OCI-LY7 (cell line): ENCODE measurements at regions not wholly inside any gene's neighbourhood (a gene's known extent, or its start where the extent isn't known, plus 50 kb on each side); places are given as distances from the start of the nearest gene placed in this dataset.
A peak's percentile ranks its signal among the peaks of the same experiment; 100 is the strongest.
"Not testable (repeated sequence)": the region's sequence is repeated elsewhere in the genome, so short reads cannot be mapped to it uniquely, and the experiment has no call there.

Source experiments
- BruUV-seq: library from RNA; stranded (reverse); fragments of 400-500 nt; replicated peaks from 2 replicates; lab custom pipeline; 2021; lab: Mats Ljungman, UMichigan
- CTCF ChIA-PET: fragments of 300-600 bp; sonication (Branson Sonifier 250); formaldehyde crosslinking; loops from one replicate; lab custom pipeline; 2022; ENCODE audit warnings: antibody characterized with exemption; ENCODE audit not compliant: unreplicated experiment; lab: Charles Lee
- POLR2A ChIA-PET: fragments of 300-600 bp; sonication (Branson Sonifier 250); formaldehyde crosslinking; loops from one replicate; lab custom pipeline; 2022; ENCODE audit warnings: antibody characterized with exemption; lab: Charles Lee
- DNase-seq: peaks from one replicate; pipeline ENCODE4 v3.0.0-alpha.2; 2015; ENCODE audit warnings: low spot score
- H2AFZ ChIP-seq: fragments of 200-600 bp; sonication (generic), shearing (Covaris generic); 2 replicates; pipeline ENCODE4 v1.6.1; 2014; ENCODE audit warnings: mild to moderate bottlenecking, antibody characterized with exemption, low read length, moderate library complexity
- H3K27ac ChIP-seq: fragments of 200-600 bp; sonication (generic); 2 replicates; pipeline ENCODE4 v1.5.1; 2014; ENCODE audit warnings: mixed run types, low read depth, mild to moderate bottlenecking, moderate library complexity, low read length, inconsistent platforms; ENCODE audit not compliant: poor library complexity, severe bottlenecking
- H3K36me3 ChIP-seq: fragments of 200-600 bp; sonication (generic); 2 replicates; pipeline ENCODE4 v1.6.1; 2014; ENCODE audit warnings: mild to moderate bottlenecking, antibody characterized with exemption, low read length, moderate library complexity, mixed read lengths; ENCODE audit not compliant: insufficient read depth
- H3K4me1 ChIP-seq: fragments of 200-600 bp; sonication (generic); 2 replicates; pipeline ENCODE4 v1.5.1; 2014; ENCODE audit warnings: mild to moderate bottlenecking, low read length; ENCODE audit not compliant: insufficient read depth, poor library complexity, severe bottlenecking
- H3K4me2 ChIP-seq: fragments of 200-600 bp; sonication (generic); 2 replicates; pipeline ENCODE4 v1.6.1; 2014; ENCODE audit warnings: mild to moderate bottlenecking, low read length
- H3K4me3 ChIP-seq: fragments of 200-600 bp; sonication (generic); 2 replicates; pipeline ENCODE4 v1.5.1; 2014; ENCODE audit warnings: mild to moderate bottlenecking, low read depth, low read length; ENCODE audit not compliant: poor library complexity, severe bottlenecking
- H3K79me2 ChIP-seq: fragments of 200-600 bp; sonication (generic); 2 replicates; pipeline ENCODE4 v1.6.1; 2016; ENCODE audit warnings: low read depth, mild to moderate bottlenecking, low read length, moderate library complexity, mixed read lengths; ENCODE audit not compliant: insufficient read depth
- H3K9me2 ChIP-seq: fragments of 200-600 bp; sonication (generic); 2 replicates; pipeline ENCODE4 v1.6.1; 2016; ENCODE audit warnings: mild to moderate bottlenecking, low read length, mixed read lengths; ENCODE audit not compliant: insufficient read depth
- H3K9me3 ChIP-seq: fragments of 200-600 bp; sonication (generic); 2 replicates; pipeline ENCODE4 v1.6.1; 2014; ENCODE audit warnings: mild to moderate bottlenecking, mixed run types, low read length, mixed read lengths
- H4K20me1 ChIP-seq: fragments of 200-600 bp; sonication (generic); 2 replicates; pipeline ENCODE4 v1.6.1; 2014; ENCODE audit warnings: mild to moderate bottlenecking, antibody characterized with exemption, low read length, moderate library complexity, mixed read lengths; ENCODE audit not compliant: insufficient read depth
- CTCF ChIP-seq: fragments of 200-600 bp; sonication (generic); conservative IDR thresholded peaks from 2 replicates; pipeline ENCODE4 v1.5.1; 2014; ENCODE audit warnings: mild to moderate bottlenecking, antibody characterized with exemption, low read length, moderate library complexity, mixed read lengths
- EZH2phosphoT487 ChIP-seq: fragments of 200-600 bp; sonication (generic); IDR thresholded peaks from 2 replicates; pipeline ENCODE4 v1.6.1; 2018; ENCODE audit warnings: low read depth, borderline replicate concordance, mild to moderate bottlenecking, mixed run types, antibody characterized with exemption, low read length, moderate library complexity, mixed read lengths
- intact Hi-C: fragments of 100-400 bp; cut with micrococcal nuclease; formaldehyde crosslinking; loops from one replicate; pipeline ENCODE4 v1.10.0; 2022; ENCODE audit not compliant: unreplicated experiment

GRCh38 chr3:71984843-71985613 lies 200.1 kb upstream of the PROK2 start:
- Histone ChIP-seq H3K79me2 (no peaks in the 10 kb centered on the region), H3K9me3 (peaks cover 4% of the 10 kb centered on the region; the same call in 1 of the 2 replicates), H3K4me2 (peak overlapping the region; percentile 71), H3K36me3 (no peaks in the 10 kb centered on the region; the same call in 1 of the 2 replicates), H4K20me1 (no peaks in the 10 kb centered on the region), H3K27ac (peak overlapping the region; percentile 94), H3K4me1 (peaks cover 54% of the 10 kb centered on the region), H3K4me3 (peak overlapping the region; percentile 15), H3K9me2 (no peaks in the 10 kb centered on the region), H2AFZ (peak overlapping the region; percentile 83)
- intact Hi-C loops: loop anchor here (1.0 to 10.0 kb wide), 4 partner anchors 92 to 460 kb away; partner anchors contain the start of gene RYBP
- DNase-seq: peak; percentile 87
- CTCF ChIA-PET: interaction anchor here (0.6 to 1.6 kb wide), 4 partner anchors 8 to 116 kb away, joined by 3 to 7 read pairs (median 4); no protein-coding TSS in a partner anchor
- TF ChIP-seq EZH2phosphoT487: no peak
- no peak for TF ChIP-seq CTCF
- POLR2A ChIA-PET: interaction anchor here (0.6 to 4.0 kb wide), 36 partner anchors 11 to 793 kb away, joined by 3 to 31 read pairs (median 4); no protein-coding TSS in a partner anchor
- BruUV-seq: no TSS peak

GRCh38 chr3:71983694-71984093 lies 198.7 kb upstream of the PROK2 start:
- Histone ChIP-seq H3K79me2 (no peaks in the 10 kb centered on the region), H2AFZ (no peak overlapping the region), H3K36me3 (no peaks in the 10 kb centered on the region; the same call in 1 of the 2 replicates), H3K9me3 (peaks cover 4% of the 10 kb centered on the region; the same call in 1 of the 2 replicates), H3K27ac (peak overlapping the region; percentile 94), H3K4me1 (peaks cover 58% of the 10 kb centered on the region), H4K20me1 (no peaks in the 10 kb centered on the region), H3K9me2 (no peaks in the 10 kb centered on the region), H3K4me2 (peak overlapping the region; percentile 71), H3K4me3 (no peak overlapping the region)
- BruUV-seq: no TSS peak
- ChIA-PET CTCF (interaction anchor here (0.5 to 1.6 kb wide), 2 partner anchors 13 to 95 kb away, joined by 3 read pairs; no protein-coding TSS in a partner anchor), POLR2A (interaction anchor here (0.7 to 4.0 kb wide), 13 partner anchors 9 to 180 kb away, joined by 3 to 31 read pairs (median 4); no protein-coding TSS in a partner anchor)
- TF ChIP-seq CTCF: no peak
- no peak for TF ChIP-seq EZH2phosphoT487
- intact Hi-C loops: loop anchor here (2.0 to 10.0 kb wide), 2 partner anchors 115 to 461 kb away; partner anchors contain the start of gene RYBP
- DNase-seq: no peak

- not testable (repeated sequence) for H3K4me3 ChIP-seq, H3K79me2 ChIP-seq, H4K20me1 ChIP-seq, H3K36me3 ChIP-seq, H3K9me3 ChIP-seq, DNase-seq, H3K4me2 ChIP-seq, H3K9me2 ChIP-seq, H3K27ac ChIP-seq, H2AFZ ChIP-seq, BruUV-seq
- H3K4me1 ChIP-seq: peaks cover 61% of the 10 kb centered on the region
- intact Hi-C loops: loop anchor here (10.0 kb wide), 1 partner anchor 462 kb away; the partner anchor contains the start of gene RYBP
- ChIA-PET CTCF (interaction anchor here (1.6 kb wide), 1 partner anchor 96 kb away, joined by 3 read pairs; no protein-coding TSS in a partner anchor), POLR2A (interaction anchor here (0.8 to 4.0 kb wide), 7 partner anchors 8 to 181 kb away, joined by 3 to 31 read pairs (median 4); no protein-coding TSS in a partner anchor)
Measured at GRCh38 chr3:71982506-71983258, 197.7 kb upstream of the PROK2 start.
